Neutrophil (primary cell): ENCODE measurements at regions not wholly inside any gene's neighbourhood (a gene's known extent, or its start where the extent isn't known, plus 50 kb on each side); places are given as distances from the start of the nearest gene placed in this dataset.

ENCODE experiments used
- H3K27ac ChIP-seq: fragments of 200-600 bp; sonication (generic); 2 replicates; pipeline ENCODE4 v1.5.1; 2016; ENCODE audit warnings: mild to moderate bottlenecking, moderate library complexity
- H3K27me3 ChIP-seq: fragments of 200-600 bp; sonication (generic); 2 replicates; pipeline ENCODE4 v1.6.0; 2016; ENCODE audit warnings: mild to moderate bottlenecking
- H3K36me3 ChIP-seq: fragments of 200-600 bp; sonication (generic); 2 replicates; pipeline ENCODE4 v1.5.1; 2017
- H3K4me1 ChIP-seq, 2 experiments: fragments of 200-600 bp in 1 of 2; sonication (generic) in 1 of 2; 1 replicate in 1 of 2; 2 replicates in 1 of 2; pipeline versions ENCODE4 v1.5.1 to v1.6.1; 2013 to 2016; ENCODE audit warnings: low read depth in 1 of 2, low read length in 1 of 2, mild to moderate bottlenecking in 1 of 2, moderate library complexity in 1 of 2; ENCODE audit not compliant: control insufficient read depth in 1 of 2, insufficient read depth in 1 of 2
- H3K4me3 ChIP-seq, 2 experiments: fragments of 200-600 bp in 1 of 2; sonication (generic) in 1 of 2; 1 replicate in 1 of 2; 2 replicates in 1 of 2; pipeline ENCODE4 v1.5.1; 2013 to 2016; ENCODE audit warnings: low read depth in 1 of 2, low read length in 1 of 2, mild to moderate bottlenecking in 1 of 2, moderate library complexity in 1 of 2
- H3K9me3 ChIP-seq: fragments of 200-600 bp; sonication (generic); 2 replicates; pipeline ENCODE4 v1.5.1; 2016
- TF ChIP-seq, protein P1 (sequence below): fragments of 200-600 bp; sonication (generic); IDR thresholded peaks from 2 replicates; pipeline ENCODE4 v1.5.1; 2016; ENCODE audit warnings: antibody characterized with exemption

DNA sequence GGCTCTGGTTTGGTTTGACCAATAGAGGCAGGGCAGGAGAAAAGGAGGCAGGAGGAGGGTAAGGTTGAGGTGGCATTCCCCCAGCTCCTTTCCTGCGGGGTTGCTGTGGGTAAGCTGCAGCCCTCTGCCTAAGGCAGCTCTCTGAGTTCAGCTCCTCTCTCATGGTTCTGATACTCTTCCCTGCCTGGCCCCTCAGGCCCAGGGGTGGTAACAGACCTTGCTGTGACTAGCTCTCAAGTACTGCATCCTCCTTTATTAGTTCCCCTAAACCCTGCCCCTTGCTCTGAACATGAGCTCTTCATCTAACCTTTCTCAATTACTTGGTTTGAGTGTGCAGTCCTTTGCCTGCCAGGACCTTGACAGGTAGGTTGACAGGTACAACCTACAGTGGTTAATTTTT is 205.5 kb downstream of the SLC4A3 start:
- no peak overlapping the region for H3K4me3 ChIP-seq

DNA sequence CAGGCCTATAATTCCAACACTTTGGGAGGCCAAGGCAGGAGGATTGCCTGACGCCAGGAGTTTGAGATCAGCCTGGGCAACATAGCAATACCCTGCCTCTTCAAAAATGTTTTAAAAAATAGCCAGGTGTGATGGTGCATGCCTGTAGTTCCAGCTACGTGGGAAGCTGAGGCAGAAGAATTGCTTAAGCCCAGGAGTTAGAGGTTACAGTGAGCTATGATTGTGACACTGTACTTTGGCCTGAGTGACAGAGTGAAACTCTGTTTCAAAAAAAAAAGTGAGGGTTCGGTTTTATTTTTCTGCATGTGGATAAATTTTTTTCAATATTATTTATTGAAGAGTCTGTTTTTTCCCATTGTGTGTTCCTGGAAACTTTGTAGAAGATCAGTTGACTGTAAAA is 208.1 kb downstream of the SLC4A3 start:
- H3K36me3 ChIP-seq = no peaks in the 10 kb centered on the region
- no peak overlapping the region for H3K27ac ChIP-seq
- no peaks in the 10 kb centered on the region for H3K4me1 ChIP-seq
- no peaks in the 10 kb centered on the region for H3K27me3 ChIP-seq
- no peaks in the 10 kb centered on the region for H3K9me3 ChIP-seq
- H3K4me3 ChIP-seq = no peak overlapping the region
- TF ChIP-seq, protein P1, sequence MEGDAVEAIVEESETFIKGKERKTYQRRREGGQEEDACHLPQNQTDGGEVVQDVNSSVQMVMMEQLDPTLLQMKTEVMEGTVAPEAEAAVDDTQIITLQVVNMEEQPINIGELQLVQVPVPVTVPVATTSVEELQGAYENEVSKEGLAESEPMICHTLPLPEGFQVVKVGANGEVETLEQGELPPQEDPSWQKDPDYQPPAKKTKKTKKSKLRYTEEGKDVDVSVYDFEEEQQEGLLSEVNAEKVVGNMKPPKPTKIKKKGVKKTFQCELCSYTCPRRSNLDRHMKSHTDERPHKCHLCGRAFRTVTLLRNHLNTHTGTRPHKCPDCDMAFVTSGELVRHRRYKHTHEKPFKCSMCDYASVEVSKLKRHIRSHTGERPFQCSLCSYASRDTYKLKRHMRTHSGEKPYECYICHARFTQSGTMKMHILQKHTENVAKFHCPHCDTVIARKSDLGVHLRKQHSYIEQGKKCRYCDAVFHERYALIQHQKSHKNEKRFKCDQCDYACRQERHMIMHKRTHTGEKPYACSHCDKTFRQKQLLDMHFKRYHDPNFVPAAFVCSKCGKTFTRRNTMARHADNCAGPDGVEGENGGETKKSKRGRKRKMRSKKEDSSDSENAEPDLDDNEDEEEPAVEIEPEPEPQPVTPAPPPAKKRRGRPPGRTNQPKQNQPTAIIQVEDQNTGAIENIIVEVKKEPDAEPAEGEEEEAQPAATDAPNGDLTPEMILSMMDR = no peak

More for the DNA sequence above, 205.5 kb downstream of the SLC4A3 start:
- Histone ChIP-seq H3K4me1 (no peaks in the 10 kb centered on the region), H3K27ac (no peak overlapping the region), H3K36me3 (no peaks in the 10 kb centered on the region), H3K27me3 (no peaks in the 10 kb centered on the region), H3K9me3 (no peaks in the 10 kb centered on the region)
- TF ChIP-seq, protein P1 = no peak

DNA sequence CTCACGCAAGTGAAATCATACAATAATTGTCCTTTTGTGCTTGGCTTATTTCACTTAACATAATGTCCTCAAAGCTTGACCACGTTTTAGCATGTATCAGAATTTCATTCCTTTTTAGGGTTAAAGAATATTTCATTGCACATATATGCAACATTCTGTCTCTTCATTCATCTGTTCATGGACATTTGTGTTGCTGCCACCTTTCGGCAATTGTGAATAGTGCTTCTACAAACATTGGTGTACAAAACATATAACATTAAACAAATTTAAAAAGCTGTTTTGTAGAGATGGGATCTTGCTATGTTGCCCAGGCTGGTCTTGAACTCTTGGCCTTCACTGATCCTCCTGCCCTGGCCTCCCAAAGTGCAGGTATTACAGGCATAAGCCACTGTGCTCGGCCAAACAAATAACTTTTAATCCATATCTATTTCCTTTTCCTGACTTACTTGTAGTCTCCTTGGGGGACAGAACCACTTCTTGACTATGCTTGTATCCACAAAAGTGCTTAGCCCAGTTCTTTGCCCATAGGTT is 209.3 kb downstream of the SLC4A3 start:
- no peak overlapping the region for H3K27ac ChIP-seq

DNA sequence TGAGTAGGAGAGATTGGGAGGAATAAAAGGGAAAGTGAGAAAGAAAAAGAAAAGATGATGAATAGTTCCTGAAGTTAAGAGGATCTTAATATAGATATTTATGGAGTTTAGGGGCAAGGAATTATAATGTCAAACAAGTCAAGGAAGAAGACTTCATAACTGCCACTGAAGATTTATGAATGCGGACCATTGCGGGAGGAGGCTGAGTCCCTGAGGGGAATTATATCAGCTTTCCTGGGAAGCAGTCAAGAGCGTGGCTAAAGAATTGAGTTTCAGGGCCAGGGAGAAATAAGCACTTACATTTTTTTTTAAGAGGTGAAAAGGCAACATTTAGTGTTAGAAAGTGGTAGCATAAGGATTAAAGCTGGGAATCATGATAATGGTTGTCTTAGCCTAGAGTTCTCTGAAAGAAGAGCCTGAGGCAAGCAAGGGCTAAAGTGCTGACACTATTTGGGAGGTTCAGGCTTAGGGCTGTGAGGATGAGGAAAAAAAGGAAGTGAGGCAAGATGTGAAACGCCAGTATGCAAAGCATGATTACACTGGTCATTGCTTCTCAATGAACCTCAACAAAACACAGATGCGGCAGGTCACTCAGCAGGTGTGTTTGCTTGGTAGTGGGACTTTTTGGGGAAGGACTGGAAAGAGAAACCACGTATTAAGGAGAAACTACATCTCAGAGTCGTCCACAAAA is 217.1 kb downstream of the SLC4A3 start:
- TF ChIP-seq, protein P1 = no peak
- no peak overlapping the region for H3K4me3 ChIP-seq
- H3K36me3 ChIP-seq = no peaks in the 10 kb centered on the region
- H3K27ac ChIP-seq = no peak overlapping the region
- H3K9me3 ChIP-seq = no peaks in the 10 kb centered on the region
- no peaks in the 10 kb centered on the region for H3K4me1 ChIP-seq
- no peaks in the 10 kb centered on the region for H3K27me3 ChIP-seq

More for the DNA sequence above, 209.3 kb downstream of the SLC4A3 start:
- no peaks in the 10 kb centered on the region for H3K36me3 ChIP-seq
- no peaks in the 10 kb centered on the region for H3K27me3 ChIP-seq
- no peak overlapping the region for H3K4me3 ChIP-seq
- H3K4me1 ChIP-seq = no peaks in the 10 kb centered on the region
- H3K9me3 ChIP-seq = no peaks in the 10 kb centered on the region
- TF ChIP-seq, protein P1 = no peak

DNA sequence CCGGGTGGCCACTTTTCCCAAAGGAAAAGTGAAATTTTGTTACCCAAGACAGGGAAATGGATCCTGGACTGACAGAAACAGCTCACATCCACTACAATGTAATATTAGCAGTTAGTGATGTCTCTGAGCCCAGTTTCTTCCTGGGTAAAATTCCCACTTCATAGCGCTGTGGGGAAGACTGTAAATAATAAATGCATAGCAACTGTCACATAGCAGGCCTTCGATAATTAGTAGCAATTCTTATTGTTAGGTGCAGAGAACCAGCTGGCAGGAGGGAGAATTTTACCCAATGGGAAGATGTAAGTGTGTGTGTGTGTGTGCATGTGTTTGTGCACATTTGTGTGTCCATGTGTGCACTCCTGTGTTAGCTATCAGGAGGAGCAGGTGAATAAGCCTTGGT is 221.5 kb downstream of the SLC4A3 start:
- Histone ChIP-seq H3K4me1 (no peaks in the 10 kb centered on the region), H3K36me3 (no peaks in the 10 kb centered on the region), H3K27me3 (peaks cover 11% of the 10 kb centered on the region), H3K4me3 (no peak overlapping the region), H3K9me3 (no peaks in the 10 kb centered on the region), H3K27ac (no peak overlapping the region)
- TF ChIP-seq, protein P1 = no peak
